Peyer's patch (tissue), 4 donors: ENCODE measurements at regions not wholly inside any gene's neighbourhood (a gene's known extent, or its start where the extent isn't known, plus 50 kb on each side); places are given as distances from the start of the nearest gene placed in this dataset.

Experiments
- DNase-seq, 3 donors: peaks; one replicate each; pipeline ENCODE4 v3.0.0-alpha.2; 2017 to 2019
- H3K27ac ChIP-seq, 4 donors: fragments of 200-600 bp; sonication (generic); one replicate each; pipeline ENCODE4 v1.5.1; 2016 to 2019
- H3K27me3 ChIP-seq, 2 donors: fragments of 200-600 bp; sonication (generic); one replicate each; pipeline ENCODE4 v1.5.1; 2019
- H3K36me3 ChIP-seq, 3 donors: fragments of 200-600 bp; sonication (generic); one replicate each; pipeline ENCODE4 v1.5.1; 2016 to 2019
- H3K4me1 ChIP-seq, 4 donors: fragments of 200-600 bp; sonication (generic); one replicate each; pipeline ENCODE4 v1.5.1; 2016 to 2019
- H3K4me3 ChIP-seq, 4 donors: fragments of 200-600 bp; sonication (generic); 1 replicate in 3 of 4; 2 replicates in 1 of 4; pipeline ENCODE4 v1.5.1; 2016 to 2019; ENCODE audit warnings: mild to moderate bottlenecking in 1 of 4
- H3K9me3 ChIP-seq, 4 donors: fragments of 200-600 bp; sonication (generic); one replicate each; pipeline ENCODE4 v1.5.1; 2016 to 2019; ENCODE audit warnings: mild to moderate bottlenecking in 1 of 4
- POLR2A ChIP-seq, 2 donors: fragments of 450-650 bp; IDR thresholded peaks; one replicate each; pipeline ENCODE4 v1.5.1; 2017; ENCODE audit warnings: antibody characterized with exemption in 2 of 2, mild to moderate bottlenecking in 2 of 2, moderate library complexity in 2 of 2
- TF ChIP-seq, protein P1 (sequence below), 6 experiments: fragments of 450-650 bp in 4 of 6; fragments of 200-600 bp in 2 of 6; sonication (generic) in 1 of 6; IDR thresholded peaks; one replicate each; pipeline ENCODE4 v1.5.1; 2017 to 2019; ENCODE audit warnings: antibody characterized with exemption in 6 of 6, mild to moderate bottlenecking in 3 of 6, moderate library complexity in 1 of 6

DNA sequence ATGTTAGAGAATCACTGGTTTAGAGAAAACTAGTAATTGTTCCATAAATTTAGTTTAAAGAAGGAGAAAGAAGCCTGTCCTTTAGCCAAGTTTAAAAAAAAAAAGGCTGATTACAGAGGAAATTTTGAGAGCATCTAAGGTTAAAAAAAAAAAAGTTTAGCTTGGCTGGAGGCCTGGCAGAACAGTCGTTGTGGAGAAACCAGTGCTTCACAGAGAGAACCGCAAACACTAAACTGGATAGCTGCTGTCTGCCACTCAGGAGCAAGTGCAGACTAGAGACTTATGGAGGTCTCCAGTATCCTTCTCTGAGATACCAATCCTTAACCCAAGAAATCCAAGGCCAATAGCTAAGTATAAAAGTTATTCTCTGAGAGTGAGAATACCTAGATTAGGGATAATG, 84.8 kb upstream of the ANKRD28 start:
- no peak for DNase-seq
- H3K4me3 ChIP-seq, result no peak overlapping the region
- no peaks in the 10 kb centered on the region for H3K9me3 ChIP-seq
- no peak for TF ChIP-seq POLR2A (IDR thresholded peaks at IDR 0.05)
- TF ChIP-seq, protein P1, sequence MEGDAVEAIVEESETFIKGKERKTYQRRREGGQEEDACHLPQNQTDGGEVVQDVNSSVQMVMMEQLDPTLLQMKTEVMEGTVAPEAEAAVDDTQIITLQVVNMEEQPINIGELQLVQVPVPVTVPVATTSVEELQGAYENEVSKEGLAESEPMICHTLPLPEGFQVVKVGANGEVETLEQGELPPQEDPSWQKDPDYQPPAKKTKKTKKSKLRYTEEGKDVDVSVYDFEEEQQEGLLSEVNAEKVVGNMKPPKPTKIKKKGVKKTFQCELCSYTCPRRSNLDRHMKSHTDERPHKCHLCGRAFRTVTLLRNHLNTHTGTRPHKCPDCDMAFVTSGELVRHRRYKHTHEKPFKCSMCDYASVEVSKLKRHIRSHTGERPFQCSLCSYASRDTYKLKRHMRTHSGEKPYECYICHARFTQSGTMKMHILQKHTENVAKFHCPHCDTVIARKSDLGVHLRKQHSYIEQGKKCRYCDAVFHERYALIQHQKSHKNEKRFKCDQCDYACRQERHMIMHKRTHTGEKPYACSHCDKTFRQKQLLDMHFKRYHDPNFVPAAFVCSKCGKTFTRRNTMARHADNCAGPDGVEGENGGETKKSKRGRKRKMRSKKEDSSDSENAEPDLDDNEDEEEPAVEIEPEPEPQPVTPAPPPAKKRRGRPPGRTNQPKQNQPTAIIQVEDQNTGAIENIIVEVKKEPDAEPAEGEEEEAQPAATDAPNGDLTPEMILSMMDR (IDR thresholded peaks at IDR 0.05), result no peak
- no peaks in the 10 kb centered on the region for H3K36me3 ChIP-seq
- no peaks in the 10 kb centered on the region for H3K27me3 ChIP-seq
- no peak overlapping the region for H3K27ac ChIP-seq
- no peaks in the 10 kb centered on the region for H3K4me1 ChIP-seq

DNA sequence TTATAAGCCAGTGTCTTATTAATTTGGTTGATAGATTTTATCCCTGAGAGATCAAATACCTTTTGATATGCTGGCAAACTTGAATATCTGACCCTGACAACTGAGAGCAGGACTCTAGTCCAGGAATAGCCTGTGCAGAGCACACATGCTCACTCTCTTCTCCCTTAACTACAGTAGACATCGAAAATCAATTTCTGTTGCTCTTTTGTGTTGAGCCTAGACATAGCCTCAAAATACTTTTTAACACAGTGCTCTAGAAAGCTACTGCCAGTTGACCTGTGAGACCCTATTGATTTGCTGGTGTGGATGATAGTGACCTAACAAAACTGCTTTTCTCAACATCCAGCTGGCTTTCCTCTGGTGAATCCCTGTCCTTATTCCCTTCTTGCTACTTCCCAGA, 86.4 kb upstream of the ANKRD28 start:
- TF ChIP-seq POLR2A (IDR thresholded peaks at IDR 0.05), result no peak
- TF ChIP-seq, protein P1 (IDR thresholded peaks at IDR 0.05), result no peak
- no peak overlapping the region for H3K4me3 ChIP-seq
- H3K27ac ChIP-seq, result no peak overlapping the region
- H3K4me1 ChIP-seq, result no peaks in the 10 kb centered on the region
- H3K9me3 ChIP-seq, result no peaks in the 10 kb centered on the region
- H3K36me3 ChIP-seq, result no peaks in the 10 kb centered on the region
- no peaks in the 10 kb centered on the region for H3K27me3 ChIP-seq
- no peak for DNase-seq

DNA sequence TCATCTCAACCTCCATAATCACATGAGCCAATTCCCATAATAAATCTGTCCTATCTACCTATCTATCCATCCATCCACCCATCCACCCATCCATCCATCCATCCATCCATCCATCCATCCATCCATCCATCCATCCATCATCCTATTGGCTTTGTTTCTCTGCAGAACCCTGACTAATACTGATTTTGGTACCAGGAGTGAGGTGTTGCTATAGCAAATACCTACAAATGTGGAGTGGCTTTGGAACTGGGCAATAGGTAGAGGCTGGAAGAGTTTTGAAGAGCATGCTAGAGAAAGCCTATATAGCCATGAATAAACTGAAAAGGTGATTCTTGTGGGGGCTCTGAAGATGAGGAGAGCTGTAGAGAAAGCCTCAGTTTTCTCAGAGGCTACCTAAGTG, 88.7 kb upstream of the ANKRD28 start:
- TF ChIP-seq, protein P1 (IDR thresholded peaks at IDR 0.05), result no peak
- no peak for TF ChIP-seq POLR2A (IDR thresholded peaks at IDR 0.05)
- no peaks in the 10 kb centered on the region for H3K36me3 ChIP-seq
- H3K27ac ChIP-seq, result no peak overlapping the region
- DNase-seq, result no peak
- H3K9me3 ChIP-seq, result no peaks in the 10 kb centered on the region
- no peaks in the 10 kb centered on the region for H3K27me3 ChIP-seq
- no peak overlapping the region for H3K4me3 ChIP-seq
- H3K4me1 ChIP-seq, result no peaks in the 10 kb centered on the region

DNA sequence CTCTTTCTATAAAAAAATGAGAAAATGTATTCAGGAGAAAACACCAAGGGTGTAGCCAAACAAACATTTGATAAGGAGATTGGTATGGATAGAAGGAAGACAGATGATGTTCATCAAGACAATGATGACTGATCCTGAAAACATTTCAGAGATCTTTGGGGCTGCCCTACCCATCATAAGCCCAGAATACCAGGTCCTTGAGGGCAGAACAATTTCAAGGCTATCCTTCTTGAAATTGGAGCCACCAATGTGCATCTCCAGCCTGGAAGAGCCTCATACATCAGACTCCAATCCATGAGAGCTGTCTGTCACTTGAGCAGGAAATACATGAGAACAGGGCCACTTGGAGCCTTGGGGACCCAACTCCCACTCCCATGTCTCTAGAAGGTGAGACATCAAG, 89.5 kb upstream of the ANKRD28 start:
- H3K27me3 ChIP-seq, result no peaks in the 10 kb centered on the region
- no peak for TF ChIP-seq POLR2A (IDR thresholded peaks at IDR 0.05)
- TF ChIP-seq, protein P1 (IDR thresholded peaks at IDR 0.05), result no peak
- H3K36me3 ChIP-seq, result no peaks in the 10 kb centered on the region
- H3K27ac ChIP-seq, result no peak overlapping the region
- H3K9me3 ChIP-seq, result no peaks in the 10 kb centered on the region
- no peaks in the 10 kb centered on the region for H3K4me1 ChIP-seq
- DNase-seq, result no peak
- H3K4me3 ChIP-seq, result no peak overlapping the region

DNA sequence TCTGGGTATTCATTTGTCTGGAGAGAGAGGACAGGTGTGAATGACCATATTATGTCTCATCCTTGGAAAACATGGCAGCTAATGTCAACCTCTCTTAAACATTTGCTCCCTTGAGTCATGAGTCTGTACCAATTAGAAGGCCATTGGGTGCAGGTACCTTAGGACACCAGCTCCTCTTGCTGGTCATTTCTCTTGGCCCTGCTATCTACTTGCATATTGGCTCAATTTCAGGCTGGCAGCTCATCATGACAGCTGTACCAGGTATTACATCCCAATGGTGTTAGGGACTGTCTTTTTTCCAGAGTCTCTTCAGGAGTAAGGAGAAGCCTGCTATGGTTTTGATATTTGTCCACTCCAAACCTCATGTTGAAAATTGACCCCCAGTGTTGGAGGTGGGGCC, 92.2 kb upstream of the ANKRD28 start:
- no peak overlapping the region for H3K27ac ChIP-seq
- H3K36me3 ChIP-seq, result no peaks in the 10 kb centered on the region
- no peaks in the 10 kb centered on the region for H3K27me3 ChIP-seq
- DNase-seq, result no peak
- H3K9me3 ChIP-seq, result no peaks in the 10 kb centered on the region
- H3K4me1 ChIP-seq, result no peaks in the 10 kb centered on the region
- no peak overlapping the region for H3K4me3 ChIP-seq
- TF ChIP-seq, protein P1 (IDR thresholded peaks at IDR 0.05), result no peak
- TF ChIP-seq POLR2A (IDR thresholded peaks at IDR 0.05), result no peak
